AG10803 (cell line): ENCODE measurements at regions not wholly inside any gene's neighbourhood (a gene's known extent, or its start where the extent isn't known, plus 50 kb on each side); places are given as distances from the start of the nearest gene placed in this dataset.

Experiments
- DNase-seq: peaks from one replicate; pipeline ENCODE4 v3.0.0; 2010; ENCODE audit warnings: low read depth
- H3K4me3 ChIP-seq: 2 replicates; pipeline ENCODE4 v1.5.1; 2011; ENCODE audit warnings: mild to moderate bottlenecking, low read length, control low read depth
- CTCF ChIP-seq: conservative IDR thresholded peaks from 2 replicates; pipeline ENCODE4 v1.5.1; 2011; ENCODE audit warnings: mild to moderate bottlenecking, low read length, control low read depth, inconsistent platforms

GRCh38 chr2:70356941-70357683 lies 55.2 kb upstream of the FAM136A start:
- no peak overlapping the region; the same call in 1 of the 2 replicates for H3K4me3 ChIP-seq
- peak; percentile 26 for TF ChIP-seq CTCF
- DNase-seq: peak; percentile 34

GRCh38 chr2:70354264-70354949 lies 52.5 kb upstream of the FAM136A start:
- no peak for TF ChIP-seq CTCF
- no peak overlapping the region for H3K4me3 ChIP-seq
- DNase-seq: peak; percentile 36
